NCI-H146 treated with DMSO at 0.1 percent for 48 hours (cell line): ENCODE measurements at regions not wholly inside any gene's neighbourhood (a gene's known extent, or its start where the extent isn't known, plus 50 kb on each side); places are given as distances from the start of the nearest gene placed in this dataset.

Source experiments
- DNase-seq: peaks from one replicate; lab custom pipeline; 2025; ENCODE audit not compliant: unreplicated experiment; lab: John Stamatoyannopoulos, UW

DNA sequence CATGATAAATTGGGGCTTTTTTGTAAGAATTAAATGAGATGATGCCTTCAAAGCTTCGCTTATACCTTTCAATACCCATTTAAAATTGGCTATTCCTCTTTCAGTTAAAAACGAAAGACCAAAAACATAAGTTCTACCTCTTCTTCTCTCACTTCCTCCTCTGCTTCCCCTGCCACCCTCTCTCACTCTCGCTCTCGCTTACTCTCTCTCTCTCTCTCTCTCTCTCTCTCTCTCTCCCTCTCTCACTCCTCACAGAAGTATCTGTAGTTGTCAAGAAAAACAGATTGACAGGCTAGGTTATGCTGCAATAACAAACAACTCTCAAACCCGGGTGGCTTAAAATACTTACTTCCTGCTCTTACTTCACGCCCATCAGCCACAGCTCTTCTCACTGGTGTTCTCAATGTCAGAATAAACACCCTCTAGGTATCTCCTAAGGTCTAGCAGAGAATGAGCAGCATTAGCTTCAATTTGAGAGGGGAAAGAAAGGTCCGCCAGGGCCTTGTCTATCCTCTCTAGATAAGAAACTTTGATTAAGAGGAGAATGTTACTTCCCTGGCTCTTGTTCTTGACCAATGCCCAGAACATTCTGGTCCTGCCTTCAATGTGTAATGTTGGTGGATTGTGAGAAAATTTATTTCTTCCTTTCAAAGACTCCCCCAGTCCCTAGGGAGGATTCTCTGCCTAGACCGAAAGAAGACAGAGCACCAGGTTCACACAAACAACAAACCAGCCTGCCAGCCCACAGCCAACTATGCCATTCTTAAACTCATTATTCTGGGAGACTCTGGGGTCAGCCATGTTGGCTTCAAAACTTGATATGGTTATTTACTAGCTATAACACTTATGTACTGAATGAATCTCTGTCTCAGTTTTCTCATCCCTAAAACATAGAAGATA lies 1028.7 kb downstream of the XPNPEP1 start:
- DNase-seq = no peak

DNA sequence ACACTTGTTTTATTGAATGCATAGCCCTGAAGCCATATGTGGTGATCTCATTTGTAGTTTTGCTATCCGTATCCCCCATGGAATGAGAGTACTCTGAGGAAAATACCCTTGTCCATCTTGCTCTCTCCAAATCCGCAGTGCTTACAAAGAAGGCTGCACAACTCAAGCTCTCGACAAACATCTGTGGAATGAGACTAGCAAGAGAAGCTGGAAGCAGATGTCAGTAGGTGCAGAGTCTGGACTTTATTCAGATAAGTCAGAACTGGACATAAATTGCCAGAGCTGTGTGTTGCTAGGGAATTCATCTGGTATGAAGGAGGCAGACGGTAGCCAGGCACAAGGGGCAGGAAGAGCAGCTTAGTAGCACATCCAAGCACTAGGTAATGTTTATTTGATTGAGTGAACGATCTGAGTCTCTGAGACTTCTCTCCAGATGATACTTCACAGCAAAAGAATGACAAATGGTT lies 1046.2 kb downstream of the XPNPEP1 start:
- no peak for DNase-seq

DNA sequence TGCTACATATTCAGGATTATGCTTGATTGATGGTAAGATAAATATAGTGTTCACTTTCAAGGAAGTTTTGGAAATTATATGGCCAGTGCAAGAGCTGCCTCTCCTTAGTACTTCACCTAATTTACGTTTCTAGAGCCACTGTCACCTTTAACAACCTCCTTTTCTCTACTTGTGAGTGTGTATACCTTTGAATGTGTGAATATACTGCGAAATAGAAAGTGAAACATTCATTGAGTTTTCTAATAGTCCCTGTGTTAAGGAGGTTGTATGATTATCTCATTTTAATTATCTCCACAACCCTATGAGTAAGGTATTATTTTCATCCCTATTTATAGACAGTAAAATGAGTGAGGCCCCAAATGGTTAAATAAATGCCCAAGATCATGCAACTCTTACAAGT lies 1050.5 kb downstream of the XPNPEP1 start:
- DNase-seq = no peak

DNA sequence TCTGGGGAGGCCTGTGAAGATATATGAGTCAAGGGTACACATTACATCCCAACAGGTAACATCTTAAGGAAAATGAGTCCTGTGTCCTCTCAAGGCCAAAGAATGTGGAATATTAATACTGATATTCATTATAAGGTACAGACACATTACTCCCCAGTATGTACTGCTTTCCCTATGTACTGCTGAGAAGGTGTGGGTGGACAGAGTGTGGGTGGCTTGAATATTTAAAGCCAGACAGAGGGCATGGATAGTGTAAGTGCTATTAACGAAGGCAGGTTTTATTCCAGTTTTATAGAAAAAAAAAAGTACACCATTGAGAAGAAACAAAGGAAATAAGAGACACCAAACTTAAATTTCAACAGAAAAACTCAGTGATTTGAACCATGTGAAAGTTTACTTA lies 1054.4 kb downstream of the XPNPEP1 start:
- DNase-seq = no peak

DNA sequence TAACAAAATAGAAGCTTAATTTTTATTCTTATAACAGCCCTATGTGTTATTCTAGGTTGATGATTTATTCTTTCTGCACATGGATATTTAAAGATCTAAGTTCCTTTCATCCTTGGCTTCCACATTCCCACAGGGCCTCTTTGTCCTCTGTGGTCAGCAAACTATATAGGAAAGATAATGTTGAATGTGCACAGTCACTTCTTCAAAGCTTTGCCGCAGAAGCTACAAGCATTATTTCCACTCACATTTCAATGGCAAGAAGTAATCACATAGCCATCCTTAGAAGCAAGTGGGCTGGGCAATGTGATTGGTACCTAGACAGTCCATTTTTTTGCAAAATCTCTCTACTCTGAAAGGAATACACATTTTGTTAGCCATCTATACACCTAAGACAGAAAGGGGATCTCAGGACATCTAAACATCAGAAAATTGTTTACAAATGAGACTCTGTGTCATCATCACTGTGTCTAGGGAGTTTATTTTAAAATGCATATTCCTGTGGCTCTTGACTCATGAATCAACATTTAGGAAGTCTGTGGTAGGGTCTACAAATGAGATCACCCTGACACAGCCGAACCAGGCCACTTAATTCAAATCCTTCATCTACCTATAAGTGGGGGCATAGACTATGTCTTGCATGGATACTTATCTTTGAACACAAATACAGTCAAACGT lies 1060.5 kb downstream of the XPNPEP1 start:
- no peak for DNase-seq

DNA sequence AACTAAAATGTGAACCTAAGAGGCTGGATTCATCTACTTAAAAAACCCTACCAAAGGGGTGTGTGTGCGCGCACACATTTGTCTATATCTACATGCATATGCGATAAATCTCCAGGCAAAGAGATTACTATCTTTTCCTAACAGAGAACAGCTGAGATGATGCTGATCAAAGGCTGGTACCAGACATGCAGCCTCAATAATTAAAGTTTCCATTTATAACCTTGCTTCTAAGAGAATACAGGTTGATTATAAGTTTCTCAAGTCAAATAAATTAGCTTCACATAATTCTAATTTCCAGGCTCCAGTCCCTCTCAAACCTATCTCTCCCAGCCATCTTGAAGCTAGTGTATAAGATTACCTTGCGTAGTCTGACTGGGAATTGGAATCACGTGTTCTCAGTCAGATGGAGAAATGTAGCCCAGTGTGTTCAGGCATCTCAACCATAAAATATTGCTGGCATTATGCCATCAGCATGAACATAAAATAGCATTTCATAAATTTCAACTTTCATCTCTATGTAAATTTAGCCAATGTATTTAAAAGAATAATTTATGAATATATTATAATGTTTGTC lies 1062.0 kb downstream of the XPNPEP1 start:
- DNase-seq = no peak

DNA sequence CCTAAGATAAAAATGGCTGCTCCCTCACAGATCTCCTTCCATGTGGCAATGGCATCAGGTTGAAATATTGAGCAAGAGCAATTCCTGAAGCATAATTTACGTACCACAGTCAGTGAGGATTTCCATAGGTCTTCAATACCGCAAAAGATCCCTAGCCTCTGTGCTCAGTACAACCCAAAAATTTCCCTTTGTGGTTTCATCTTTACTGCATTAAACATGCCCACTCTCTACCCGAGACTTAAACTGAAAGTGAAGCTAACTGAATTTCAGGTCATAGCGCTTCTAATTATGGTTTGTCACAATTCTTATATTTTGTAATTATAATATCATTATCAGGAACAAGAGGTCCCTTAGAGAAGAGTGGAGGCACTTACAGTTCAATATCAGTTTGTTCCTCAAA lies 1071.1 kb downstream of the XPNPEP1 start:
- DNase-seq = no peak

DNA sequence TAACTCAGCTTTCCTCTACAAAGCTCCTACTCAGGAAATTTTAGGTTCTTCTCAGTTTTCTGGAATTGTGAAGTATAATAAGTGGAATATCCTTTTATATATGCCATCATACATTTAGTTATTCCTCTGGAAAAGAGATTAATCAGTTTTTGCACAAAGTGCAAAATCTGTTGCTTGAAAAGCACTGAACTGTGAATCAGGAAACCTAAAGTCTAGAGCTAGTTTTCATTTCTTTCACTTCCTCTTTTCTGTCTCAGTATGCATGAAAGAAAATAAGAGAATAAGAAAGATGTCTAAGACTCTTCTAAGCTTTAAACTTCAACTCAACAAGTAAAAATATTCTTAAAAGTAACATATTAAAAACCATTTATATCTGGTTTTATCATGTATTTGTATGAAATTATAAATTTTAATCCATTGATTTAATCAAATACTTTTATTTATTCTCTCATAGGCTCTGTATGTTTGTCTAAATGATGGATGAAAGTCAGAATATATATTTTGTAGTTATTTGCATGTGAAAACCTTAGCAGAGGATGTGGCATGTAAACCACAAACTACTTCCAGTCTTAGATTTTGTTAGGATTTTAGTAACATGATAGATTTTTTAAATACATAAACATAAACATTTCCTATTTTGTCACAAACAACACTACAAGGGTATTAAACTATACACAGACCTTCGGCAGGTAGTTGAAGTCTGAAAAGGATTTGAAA lies 1073.0 kb downstream of the XPNPEP1 start:
- DNase-seq = no peak

DNA sequence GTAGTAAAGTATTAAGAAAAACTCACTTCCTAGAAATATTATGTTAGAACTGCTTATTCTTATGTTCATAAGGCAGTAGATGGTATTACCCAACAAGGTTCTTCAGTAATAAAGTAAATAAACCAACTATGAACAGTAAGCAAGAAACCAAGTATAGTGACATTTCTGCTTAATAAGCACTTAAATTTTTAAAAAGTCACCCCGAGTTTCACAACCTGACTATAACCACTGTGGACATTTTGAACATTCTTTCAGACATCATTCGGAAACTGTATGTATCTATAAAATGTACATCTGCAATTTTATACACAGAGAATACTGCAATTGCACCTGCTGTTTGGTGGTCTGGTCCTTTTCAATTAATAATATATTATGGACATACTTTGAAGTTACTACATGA lies 1073.6 kb downstream of the XPNPEP1 start:
- DNase-seq = no peak

DNA sequence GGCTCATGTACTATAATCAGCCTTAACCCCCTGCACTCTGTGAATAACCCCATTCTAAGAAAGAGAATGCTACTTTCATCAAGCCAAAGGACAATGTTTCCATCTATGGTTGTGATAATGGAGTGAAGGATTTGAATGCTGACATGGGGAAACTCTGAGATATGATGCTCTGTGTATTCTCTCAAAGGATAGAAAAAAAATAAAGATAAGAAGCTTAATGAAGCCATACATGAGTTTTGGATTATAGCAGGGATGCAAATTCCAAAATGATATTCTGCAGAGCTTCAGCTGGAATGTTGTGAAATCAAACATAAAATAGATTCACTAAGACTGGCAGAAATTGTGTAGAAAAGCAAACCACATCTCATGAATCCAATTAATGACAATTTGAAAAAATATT lies 1074.1 kb downstream of the XPNPEP1 start:
- DNase-seq = no peak

DNA sequence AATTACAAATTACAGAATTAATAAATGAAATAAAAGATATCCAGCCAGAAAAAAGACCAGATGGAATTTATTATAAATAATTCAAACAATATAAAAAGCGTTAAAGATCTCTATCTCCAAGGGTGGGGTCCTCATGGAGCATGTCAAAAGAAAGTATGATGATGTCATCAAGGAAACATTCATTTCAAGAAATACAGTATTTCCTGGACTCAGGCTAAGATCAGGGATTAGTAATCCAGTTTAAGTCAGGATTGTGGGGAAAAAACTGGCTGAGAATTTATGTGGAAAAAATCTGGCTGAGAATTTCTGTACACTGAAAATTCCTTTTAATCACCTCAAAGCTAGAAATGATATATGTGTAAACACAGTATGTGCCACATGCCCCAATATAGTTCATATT lies 1075.3 kb downstream of the XPNPEP1 start:
- no peak for DNase-seq

DNA sequence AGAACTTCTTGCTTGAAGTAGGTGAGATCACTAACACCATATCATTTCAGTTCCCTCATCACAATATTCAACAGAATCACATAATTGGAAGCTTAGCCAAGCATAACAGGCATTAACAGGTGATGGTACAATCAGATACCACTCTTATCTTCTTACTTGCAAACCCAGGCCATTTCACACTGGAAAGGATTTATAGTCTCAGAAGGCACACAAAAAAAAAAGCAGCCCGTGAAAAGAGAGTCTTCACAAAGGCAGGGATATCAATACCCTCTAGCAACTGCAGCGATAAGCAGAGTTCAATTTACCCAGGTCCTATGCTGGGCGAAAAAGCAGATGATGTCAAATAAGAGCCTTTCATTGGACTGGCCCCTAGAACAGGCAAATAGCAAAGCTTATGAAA lies 1082.4 kb downstream of the XPNPEP1 start:
- no peak for DNase-seq

DNA sequence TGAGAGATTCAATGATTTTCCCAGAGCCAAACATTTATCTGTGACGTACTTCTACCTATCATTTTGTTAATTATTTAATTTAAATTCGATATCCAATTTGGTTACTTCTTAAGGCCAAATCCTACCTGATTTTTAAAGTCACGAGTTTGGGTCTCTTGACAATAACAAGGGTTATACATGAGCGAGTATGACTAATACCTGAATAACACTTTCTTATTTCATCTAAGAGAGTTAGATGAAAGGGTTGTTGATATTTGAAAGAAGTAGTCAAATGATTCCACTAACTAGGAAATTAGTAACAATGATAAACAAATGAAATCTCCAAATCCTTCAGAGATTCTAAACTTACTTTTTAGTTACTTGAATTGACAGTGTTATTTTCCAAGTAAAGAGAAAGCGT lies 1086.9 kb downstream of the XPNPEP1 start:
- DNase-seq = no peak

DNA sequence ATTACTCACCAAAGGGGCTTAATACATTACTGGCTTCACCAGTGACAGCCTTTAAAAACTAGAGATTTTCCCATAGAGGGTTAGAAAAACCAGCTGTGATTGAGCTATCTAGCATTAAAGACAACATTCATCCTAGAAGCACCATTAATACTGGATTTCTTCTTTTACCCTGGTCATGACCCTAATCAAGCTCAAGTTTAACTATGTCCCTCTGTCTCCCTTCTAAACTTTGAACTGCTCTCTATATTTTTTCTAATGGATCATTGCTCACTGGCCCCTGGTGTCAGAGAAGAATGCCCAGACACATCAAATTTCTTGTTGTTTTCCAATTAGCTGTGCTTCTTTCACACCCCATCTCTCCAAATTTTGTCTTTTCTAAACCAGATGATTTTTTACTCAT lies 1101.3 kb downstream of the XPNPEP1 start:
- DNase-seq = no peak

DNA sequence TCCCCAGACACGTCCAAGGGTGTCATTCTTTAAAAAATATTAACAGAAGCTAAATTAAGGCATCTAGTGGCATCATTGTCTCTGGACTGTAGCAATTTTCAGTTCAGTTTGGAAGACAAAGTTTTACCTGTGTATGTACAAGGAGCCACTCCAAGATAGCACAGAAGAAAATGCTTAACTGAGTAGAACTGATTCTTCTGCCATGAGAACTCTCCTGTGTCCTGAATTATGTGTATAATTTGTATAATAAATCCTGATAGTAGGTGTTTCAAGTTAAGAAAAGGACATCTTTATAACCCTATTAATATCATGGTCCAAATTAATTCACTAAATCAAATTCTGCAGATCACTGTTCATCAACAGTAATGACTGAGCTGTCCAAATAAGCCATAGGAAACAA lies 1104.0 kb downstream of the XPNPEP1 start:
- no peak for DNase-seq

DNA sequence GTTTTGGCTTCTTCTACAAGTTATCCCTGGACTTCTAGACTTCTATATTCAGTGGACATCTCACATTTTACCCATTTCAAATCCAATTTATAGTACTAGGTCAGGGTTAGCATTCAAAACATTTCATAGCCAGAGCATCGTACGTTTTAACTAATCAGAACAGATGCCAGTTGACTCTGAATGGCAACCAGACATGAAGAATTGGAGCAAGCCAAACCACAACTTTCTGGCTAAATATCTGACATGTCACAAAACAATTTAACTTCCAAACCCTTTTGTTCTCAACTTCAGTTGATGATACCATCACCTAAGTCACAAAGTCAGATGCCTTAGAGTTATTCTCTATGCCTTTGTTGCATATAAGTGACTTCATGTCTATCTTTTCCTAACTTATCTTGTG lies 1105.7 kb downstream of the XPNPEP1 start:
- DNase-seq = no peak

DNA sequence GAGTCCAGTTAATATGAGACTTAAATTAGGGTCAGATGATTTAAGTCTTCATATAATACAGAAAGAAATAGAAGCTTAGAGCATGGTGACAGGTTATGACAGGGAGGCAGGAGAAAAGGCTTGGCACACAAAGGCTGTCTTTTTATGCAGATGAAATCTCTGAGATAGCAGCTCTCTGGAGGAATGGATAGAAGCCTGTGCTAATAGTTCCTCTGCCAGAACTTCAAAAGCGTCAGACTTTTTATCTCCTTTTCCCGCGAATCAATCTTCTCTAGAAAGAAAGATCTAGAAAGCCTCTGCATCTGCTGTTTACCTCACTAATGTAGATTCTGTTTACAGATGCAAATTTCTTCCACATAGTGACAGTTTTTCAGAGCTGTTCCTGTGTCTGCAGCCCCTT lies 1106.2 kb downstream of the XPNPEP1 start:
- DNase-seq = no peak

DNA sequence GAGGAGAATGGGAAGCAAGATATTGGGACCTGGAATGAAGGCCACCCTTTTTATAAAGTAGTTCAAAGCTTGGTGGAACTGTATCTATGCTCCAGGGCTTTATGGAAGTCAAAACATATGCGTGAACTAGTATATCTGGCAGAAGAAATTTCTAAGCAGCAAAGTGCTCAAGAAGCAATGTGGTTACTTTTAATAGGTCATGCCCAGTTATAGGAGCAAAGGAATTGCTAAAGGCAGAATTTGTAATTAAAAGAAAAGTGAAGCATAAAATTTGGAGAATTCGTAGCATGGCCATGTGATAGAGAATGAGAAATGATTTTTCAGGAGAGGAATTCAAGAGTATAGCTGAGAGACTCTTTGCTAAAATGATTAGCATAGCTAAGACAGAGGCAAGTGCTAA lies 1110.4 kb downstream of the XPNPEP1 start:
- DNase-seq = no peak

DNA sequence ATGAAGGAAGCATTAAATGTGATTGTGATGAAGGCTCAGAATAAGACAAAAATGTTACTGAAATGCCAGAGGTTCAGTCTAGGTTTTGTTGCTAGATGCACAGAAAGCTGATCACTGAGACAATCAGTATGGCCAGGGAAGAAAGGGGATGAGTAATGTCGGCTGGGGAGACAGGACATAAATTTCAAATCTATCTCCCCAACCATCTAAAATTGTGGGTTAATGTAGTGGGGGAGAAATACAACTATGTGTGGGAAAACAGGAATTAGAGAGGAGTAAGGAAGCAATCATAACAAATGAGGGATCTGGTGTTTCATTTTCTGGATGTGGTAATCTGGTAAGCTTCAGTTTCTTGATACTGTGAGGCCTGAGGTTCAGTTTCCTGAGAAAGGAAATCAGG lies 1111.0 kb downstream of the XPNPEP1 start:
- DNase-seq = no peak

DNA sequence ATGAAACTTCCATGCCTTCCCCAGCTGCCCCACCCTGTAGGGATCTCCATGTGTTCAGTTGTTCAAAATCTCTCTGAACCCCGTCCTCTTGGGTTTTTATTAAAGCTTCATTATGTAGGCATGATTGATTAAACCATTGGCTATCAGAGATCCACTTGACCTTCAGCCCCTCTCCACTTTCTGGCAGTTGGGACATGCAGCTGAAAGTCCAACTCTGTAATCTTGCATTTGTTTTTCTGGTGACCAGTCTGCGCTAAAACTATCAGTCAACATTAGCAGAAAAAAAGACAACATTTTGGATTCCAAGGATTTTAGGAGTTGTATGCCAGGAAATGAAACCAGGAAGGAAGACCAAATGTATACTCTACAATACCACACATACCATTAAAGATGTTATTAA lies 1115.1 kb downstream of the XPNPEP1 start:
- no peak for DNase-seq

DNA sequence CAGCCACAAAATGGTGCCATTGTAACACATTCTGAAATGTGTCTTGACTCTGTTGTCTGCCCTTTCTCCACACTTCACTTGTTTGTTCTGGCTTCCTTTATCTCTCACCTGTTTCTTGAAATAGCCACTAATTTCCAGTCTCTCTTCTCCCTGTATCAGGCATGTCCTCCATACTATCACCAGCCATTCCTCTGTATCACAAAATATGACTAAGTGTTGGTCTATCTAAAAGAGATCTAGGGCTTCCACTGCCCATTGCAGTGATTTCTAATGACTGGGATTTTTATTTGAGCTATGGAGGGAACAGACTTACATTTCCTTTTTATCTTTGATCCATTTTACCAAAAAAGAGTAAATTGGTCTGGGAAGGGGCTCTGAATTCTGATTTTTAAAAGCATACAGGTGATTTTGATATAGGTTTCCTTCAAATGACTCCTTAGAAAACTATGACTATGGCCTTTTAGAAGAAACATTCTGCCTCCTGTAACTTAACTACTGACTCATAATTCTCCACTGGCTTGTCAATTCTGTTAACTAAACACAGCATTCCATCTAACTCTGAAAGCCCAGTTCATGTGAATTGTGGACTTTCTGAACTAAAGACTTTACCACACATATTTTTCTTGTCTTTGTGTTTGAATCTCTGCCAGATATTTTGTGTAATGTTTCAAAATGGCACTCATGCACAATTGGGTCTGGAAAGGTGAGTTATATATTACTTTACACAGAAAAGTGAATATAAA lies 1121.4 kb downstream of the XPNPEP1 start:
- DNase-seq = no peak
